ENCODE measurements at regions not wholly inside any gene's neighbourhood (a gene's known extent, or its start where the extent isn't known, plus 50 kb on each side); places are given as distances from the start of the nearest gene placed in this dataset.

- H4K20me1 ChIP-seq (ENCODE audit: control insufficient read depth, insufficient read depth, insufficient read length), result no peaks in the 10 kb centered on the region
- Mint-ChIP-seq H3K36me3 (ENCODE audit: insufficient read depth in 1 of 3, low read depth in 3 of 3) (0 out of 7 replicates have a peak, but pooled peaks cover 0 to 5% (median 0%) of the 10 kb centered on the region in 3 experiments), H3K27ac (no peak overlapping the region), H3K9me3 (peaks cover 0 to 2% of the 10 kb centered on the region in 2 experiments; a peak in 1 of 5 replicates), H3K4me1 (no peaks in the 10 kb centered on the region), H3K4me3 (no peak overlapping the region), H3K27me3 (ENCODE audit: low read depth) (no peaks in the 10 kb centered on the region)
- H3K56ac ChIP-seq (ENCODE audit: insufficient read length, low read depth, low read length), result no peak overlapping the region
- H2BK5ac ChIP-seq (ENCODE audit: insufficient read length, low read length), result no peak overlapping the region
- no peak overlapping the region for H3K4me2 ChIP-seq (ENCODE audit: insufficient read depth, insufficient read length, low read length)
- H3K14ac ChIP-seq (ENCODE audit: insufficient read depth, low read length), result no peak overlapping the region
- H3K18ac ChIP-seq (ENCODE audit: insufficient read length, low read depth, low read length), result no peak overlapping the region
- no peak overlapping the region for H3K9ac ChIP-seq (ENCODE audit: extremely low read depth, insufficient read length, low read length)
- H2BK15ac ChIP-seq (ENCODE audit: low read depth, low read length), result no peak overlapping the region
- H3K4ac ChIP-seq (ENCODE audit: low read depth, low read length), result no peak overlapping the region
- no peaks in the 10 kb centered on the region for H3K27me3 ChIP-seq (ENCODE audit: insufficient read depth, low read length)
- no peak overlapping the region for H2BK20ac ChIP-seq (ENCODE audit: low read depth, low read length, poor library complexity, severe bottlenecking)
- no peak overlapping the region for H2BK12ac ChIP-seq (ENCODE audit: insufficient read length, low read depth, low read length)
- no peaks in the 10 kb centered on the region for H3K79me1 ChIP-seq (ENCODE audit: insufficient read depth, low read depth, low read length, poor library complexity, severe bottlenecking)
- no peak overlapping the region for H4K5ac ChIP-seq (ENCODE audit: insufficient read length, low read depth, low read length)
- H4K8ac ChIP-seq (replicated peaks; ENCODE audit: insufficient read length, low read depth, low read length), result no peak overlapping the region
- no peak overlapping the region for H2AK5ac ChIP-seq (ENCODE audit: insufficient read length, low read length)
- H3K79me2 ChIP-seq (ENCODE audit: insufficient read depth, low read length), result no peaks in the 10 kb centered on the region
- no peaks in the 10 kb centered on the region for H3K9me3 ChIP-seq (ENCODE audit: control insufficient read depth, low read depth, low read length)
- H3T11ph ChIP-seq (ENCODE audit: low read length), result no peak overlapping the region
- WGBS (ENCODE audit: extremely low coverage, insufficient read length, low lambda C conversion rate), result no CpG with 5 or more reads among the region's 3 CpGs
- no peak overlapping the region for H2BK120ac ChIP-seq (ENCODE audit: low read depth, low read length, poor library complexity, severe bottlenecking)
- no peak overlapping the region for H3K23ac ChIP-seq (ENCODE audit: insufficient read length, low read depth, low read length)
- H3K27ac ChIP-seq (ENCODE audit: insufficient read length, low read depth, low read length), result no peak overlapping the region
- no peaks in the 10 kb centered on the region for H3K23me2 ChIP-seq (ENCODE audit: insufficient read length, low read depth, low read length, poor library complexity, severe bottlenecking)
- H4K91ac ChIP-seq (ENCODE audit: insufficient read length, low read depth, low read length), result no peak overlapping the region
- TF ChIP-seq CTCF (conservative IDR thresholded peaks at IDR 0.05), result no peak
- H2AFZ ChIP-seq (ENCODE audit: low read length), result no peak overlapping the region
- DNase-seq, result no peak
- H3K4me1 ChIP-seq (ENCODE audit: insufficient read depth, low read length), result no peaks in the 10 kb centered on the region
These were observed 270.2 kb upstream of the DAPK1 start for GRCh38 chr9:87227456-87227855.
